ENCODE measurements at regions not wholly inside any gene's neighbourhood (a gene's known extent, or its start where the extent isn't known, plus 50 kb on each side); places are given as distances from the start of the nearest gene placed in this dataset.

GRCh38 chr6:74932232-74932888, 273.5 kb downstream of the COL12A1 start:
- Histone ChIP-seq H3K4me3 (ENCODE audit: insufficient read depth, low read depth, low read length) (no peak overlapping the region), H3K9ac (ENCODE audit: low read length) (no peak overlapping the region), H2AFZ (ENCODE audit: low read depth, low read length) (no peak overlapping the region), H3K27me3 (ENCODE audit: insufficient read depth, low read length) (no peaks in the 10 kb centered on the region), H3K4me2 (ENCODE audit: low read length) (peak overlapping the region; percentile 69), H3K79me2 (ENCODE audit: insufficient read depth, low read length) (no peaks in the 10 kb centered on the region), H4K20me1 (ENCODE audit: insufficient read depth, low read length) (no peaks in the 10 kb centered on the region), H3K36me3 (ENCODE audit: insufficient read depth, low read length) (no peaks in the 10 kb centered on the region), H3K27ac (ENCODE audit: low read depth, low read length) (peak overlapping the region; percentile 8), H3K4me1 (ENCODE audit: insufficient read depth, low read length) (peaks cover 26% of the 10 kb centered on the region), H3K9me3 (ENCODE audit: insufficient read depth, low read depth, low read length) (no peaks in the 10 kb centered on the region)
- DNase-seq (ENCODE audit: low read depth), result peak; percentile 18
- Mint-ChIP-seq H3K27ac (ENCODE audit: unreplicated experiment) (no peak overlapping the region), H3K27me3 (ENCODE audit: low read depth, unreplicated experiment) (no peaks in the 10 kb centered on the region), H3K4me1 (ENCODE audit: low read depth, unreplicated experiment) (peaks cover 21% of the 10 kb centered on the region), H3K36me3 (ENCODE audit: low read depth, unreplicated experiment) (no peaks in the 10 kb centered on the region), H3K9me3 (ENCODE audit: unreplicated experiment) (no peaks in the 10 kb centered on the region), H3K4me3 (ENCODE audit: unreplicated experiment) (no peak overlapping the region)
- no peak for FAIRE-seq
- TF ChIP-seq CTCF (IDR thresholded peaks at IDR 0.05; ENCODE audit: insufficient read depth, low read depth, low read length) (no peak), EZH2 (IDR thresholded peaks at IDR 0.05; ENCODE audit: insufficient read depth, low read length) (no peak)

GRCh38 chr6:74931558-74931957, 274.3 kb downstream of the COL12A1 start:
- TF ChIP-seq EZH2 (IDR thresholded peaks at IDR 0.05; ENCODE audit: insufficient read depth, low read length) (no peak), CTCF (IDR thresholded peaks at IDR 0.05; ENCODE audit: insufficient read depth, low read depth, low read length) (no peak)
- H3K27me3 Mint-ChIP-seq (ENCODE audit: low read depth, unreplicated experiment), result no peaks in the 10 kb centered on the region
- Histone ChIP-seq H3K4me1 (ENCODE audit: insufficient read depth, low read length) (peaks cover 20% of the 10 kb centered on the region), H3K9ac (ENCODE audit: low read length) (no peak overlapping the region), H3K27ac (ENCODE audit: low read depth, low read length) (peak overlapping the region; percentile 13), H3K36me3 (ENCODE audit: insufficient read depth, low read length) (no peaks in the 10 kb centered on the region), H3K4me2 (ENCODE audit: low read length) (peak overlapping the region; percentile 69), H2AFZ (ENCODE audit: low read depth, low read length) (no peak overlapping the region), H3K4me3 (ENCODE audit: insufficient read depth, low read depth, low read length) (no peak overlapping the region), H4K20me1 (ENCODE audit: insufficient read depth, low read length) (no peaks in the 10 kb centered on the region), H3K9me3 (ENCODE audit: insufficient read depth, low read depth, low read length) (no peaks in the 10 kb centered on the region), H3K27me3 (ENCODE audit: insufficient read depth, low read length) (no peaks in the 10 kb centered on the region), H3K79me2 (ENCODE audit: insufficient read depth, low read length) (no peaks in the 10 kb centered on the region)
- H3K36me3 Mint-ChIP-seq (ENCODE audit: low read depth, unreplicated experiment), result no peaks in the 10 kb centered on the region
- no peaks in the 10 kb centered on the region for H3K9me3 Mint-ChIP-seq (ENCODE audit: unreplicated experiment)
- DNase-seq (ENCODE audit: low read depth), result peak; percentile 90
- H3K27ac Mint-ChIP-seq (ENCODE audit: unreplicated experiment), result no peak overlapping the region
- H3K4me3 Mint-ChIP-seq (ENCODE audit: unreplicated experiment), result no peak overlapping the region
- H3K4me1 Mint-ChIP-seq (ENCODE audit: low read depth, unreplicated experiment), result peaks cover 18% of the 10 kb centered on the region
- peak; percentile 96 for FAIRE-seq

GRCh38 chr6:74928203-74928602, 277.6 kb downstream of the COL12A1 start:
- no peaks in the 10 kb centered on the region for H3K36me3 Mint-ChIP-seq (ENCODE audit: low read depth, unreplicated experiment)

More at GRCh38 chr6:74928203-74928602, 277.6 kb downstream of the COL12A1 start:
- H3K27me3 ChIP-seq (ENCODE audit: insufficient read depth, low read length), result no peaks in the 10 kb centered on the region
- Mint-ChIP-seq H3K9me3 (ENCODE audit: unreplicated experiment) (no peaks in the 10 kb centered on the region), H3K4me1 (ENCODE audit: low read depth, unreplicated experiment) (peaks cover 17% of the 10 kb centered on the region), H3K4me3 (ENCODE audit: unreplicated experiment) (no peak overlapping the region), H3K27ac (ENCODE audit: unreplicated experiment) (no peak overlapping the region), H3K27me3 (ENCODE audit: low read depth, unreplicated experiment) (no peaks in the 10 kb centered on the region)
- no peaks in the 10 kb centered on the region for H3K36me3 ChIP-seq (ENCODE audit: insufficient read depth, low read length)
- no peaks in the 10 kb centered on the region for H3K9me3 ChIP-seq (ENCODE audit: insufficient read depth, low read depth, low read length)
- no peaks in the 10 kb centered on the region for H4K20me1 ChIP-seq (ENCODE audit: insufficient read depth, low read length)
- TF ChIP-seq CTCF (IDR thresholded peaks at IDR 0.05; ENCODE audit: insufficient read depth, low read depth, low read length) (no peak), EZH2 (IDR thresholded peaks at IDR 0.05; ENCODE audit: insufficient read depth, low read length) (no peak)
- no peak overlapping the region for H3K27ac ChIP-seq (ENCODE audit: low read depth, low read length)
- no peak overlapping the region for H2AFZ ChIP-seq (ENCODE audit: low read depth, low read length)
- H3K4me1 ChIP-seq (ENCODE audit: insufficient read depth, low read length), result peaks cover 20% of the 10 kb centered on the region
- H3K9ac ChIP-seq (ENCODE audit: low read length), result no peak overlapping the region
- no peak overlapping the region for H3K4me2 ChIP-seq (ENCODE audit: low read length)
- DNase-seq (ENCODE audit: low read depth) (no peak), FAIRE-seq (no peak)
- H3K79me2 ChIP-seq (ENCODE audit: insufficient read depth, low read length), result no peaks in the 10 kb centered on the region
- no peak overlapping the region for H3K4me3 ChIP-seq (ENCODE audit: insufficient read depth, low read depth, low read length)

Measured in astrocyte (in vitro differentiated cells and primary cell).